ENCODE measurements at regions not wholly inside any gene's neighbourhood (a gene's known extent, or its start where the extent isn't known, plus 50 kb on each side); places are given as distances from the start of the nearest gene placed in this dataset.
A peak's percentile ranks its signal among the peaks of the same experiment; 100 is the strongest.

DNA sequence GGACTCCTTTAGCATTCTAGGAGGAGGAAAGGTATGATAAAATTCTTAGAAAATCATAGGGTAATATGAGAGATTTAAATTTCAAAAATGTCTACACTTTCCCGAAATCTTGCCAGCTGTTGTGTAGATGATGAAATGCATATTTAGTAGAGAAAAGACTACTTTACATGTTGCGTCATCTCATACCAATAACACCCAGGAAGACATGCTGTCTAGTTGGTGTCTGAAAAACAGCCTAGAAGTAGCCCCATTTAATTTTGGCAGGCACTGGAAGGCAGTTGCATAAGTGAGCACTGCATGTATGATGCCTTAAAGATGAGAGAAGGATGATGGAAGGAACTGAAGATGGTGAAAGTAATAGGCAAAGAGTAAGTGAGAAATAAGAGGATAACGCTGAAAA, 310.5 kb upstream of the TPM1 start:
- Histone ChIP-seq H3K27me3 (ENCODE audit: low read depth, low read length) (no peaks in the 10 kb centered on the region), H3K9me3 (ENCODE audit: insufficient read depth, low read length) (no peaks in the 10 kb centered on the region), H2AFZ (ENCODE audit: low read depth, low read length) (no peak overlapping the region), H3K79me2 (ENCODE audit: low read length) (no peaks in the 10 kb centered on the region), H3K36me3 (replicated peaks; ENCODE audit: low read depth, low read length) (no peaks in the 10 kb centered on the region), H4K20me1 (ENCODE audit: insufficient read depth, low read length) (no peaks in the 10 kb centered on the region), H3K4me3 (ENCODE audit: low read length) (no peak overlapping the region), H3K9ac (ENCODE audit: low read length) (no peak overlapping the region), H3K4me2 (ENCODE audit: low read length) (no peak overlapping the region), H3K4me1 (ENCODE audit: low read length) (peaks cover 12% of the 10 kb centered on the region), H3K27ac (ENCODE audit: low read length) (no peak overlapping the region)
- no peak for TF ChIP-seq EZH2phosphoT487 (IDR thresholded peaks at IDR 0.05; ENCODE audit: low read depth)
- TF ChIP-seq, protein P1, sequence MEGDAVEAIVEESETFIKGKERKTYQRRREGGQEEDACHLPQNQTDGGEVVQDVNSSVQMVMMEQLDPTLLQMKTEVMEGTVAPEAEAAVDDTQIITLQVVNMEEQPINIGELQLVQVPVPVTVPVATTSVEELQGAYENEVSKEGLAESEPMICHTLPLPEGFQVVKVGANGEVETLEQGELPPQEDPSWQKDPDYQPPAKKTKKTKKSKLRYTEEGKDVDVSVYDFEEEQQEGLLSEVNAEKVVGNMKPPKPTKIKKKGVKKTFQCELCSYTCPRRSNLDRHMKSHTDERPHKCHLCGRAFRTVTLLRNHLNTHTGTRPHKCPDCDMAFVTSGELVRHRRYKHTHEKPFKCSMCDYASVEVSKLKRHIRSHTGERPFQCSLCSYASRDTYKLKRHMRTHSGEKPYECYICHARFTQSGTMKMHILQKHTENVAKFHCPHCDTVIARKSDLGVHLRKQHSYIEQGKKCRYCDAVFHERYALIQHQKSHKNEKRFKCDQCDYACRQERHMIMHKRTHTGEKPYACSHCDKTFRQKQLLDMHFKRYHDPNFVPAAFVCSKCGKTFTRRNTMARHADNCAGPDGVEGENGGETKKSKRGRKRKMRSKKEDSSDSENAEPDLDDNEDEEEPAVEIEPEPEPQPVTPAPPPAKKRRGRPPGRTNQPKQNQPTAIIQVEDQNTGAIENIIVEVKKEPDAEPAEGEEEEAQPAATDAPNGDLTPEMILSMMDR (IDR thresholded peaks at IDR 0.05; ENCODE audit: low read depth, low read length) = no peak

DNA sequence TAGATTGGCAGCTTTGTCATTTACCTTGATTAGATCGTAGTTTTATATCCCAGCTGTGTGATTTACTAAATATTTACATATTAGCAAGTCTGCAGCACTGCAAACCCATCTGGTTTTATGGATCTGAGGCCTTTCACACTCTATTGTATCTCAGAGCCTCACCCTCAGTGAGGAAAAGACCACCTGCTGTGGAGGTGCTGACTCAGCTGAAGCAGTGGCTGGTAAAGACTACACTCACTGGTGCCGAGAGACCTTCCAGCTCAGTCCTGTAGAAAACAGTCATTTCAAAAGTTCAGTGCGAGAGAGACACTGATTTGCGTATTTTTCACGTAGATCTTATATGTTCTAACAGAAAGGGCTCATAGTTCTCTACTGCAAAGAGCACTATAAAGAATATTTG, 307.8 kb upstream of the TPM1 start:
- Histone ChIP-seq H3K27ac (ENCODE audit: low read length) (no peak overlapping the region), H3K27me3 (ENCODE audit: low read depth, low read length) (no peaks in the 10 kb centered on the region), H2AFZ (ENCODE audit: low read depth, low read length) (no peak overlapping the region), H3K9ac (ENCODE audit: low read length) (no peak overlapping the region), H3K36me3 (replicated peaks; ENCODE audit: low read depth, low read length) (no peaks in the 10 kb centered on the region), H3K4me2 (ENCODE audit: low read length) (peak overlapping the region; percentile 43), H3K4me3 (ENCODE audit: low read length) (no peak overlapping the region), H3K79me2 (ENCODE audit: low read length) (no peaks in the 10 kb centered on the region), H3K9me3 (ENCODE audit: insufficient read depth, low read length) (no peaks in the 10 kb centered on the region), H3K4me1 (ENCODE audit: low read length) (peaks cover 12% of the 10 kb centered on the region), H4K20me1 (ENCODE audit: insufficient read depth, low read length) (no peaks in the 10 kb centered on the region)
- TF ChIP-seq, protein P1 (IDR thresholded peaks at IDR 0.05; ENCODE audit: low read depth, low read length) = no peak
- TF ChIP-seq EZH2phosphoT487 (IDR thresholded peaks at IDR 0.05; ENCODE audit: low read depth) = no peak

DNA sequence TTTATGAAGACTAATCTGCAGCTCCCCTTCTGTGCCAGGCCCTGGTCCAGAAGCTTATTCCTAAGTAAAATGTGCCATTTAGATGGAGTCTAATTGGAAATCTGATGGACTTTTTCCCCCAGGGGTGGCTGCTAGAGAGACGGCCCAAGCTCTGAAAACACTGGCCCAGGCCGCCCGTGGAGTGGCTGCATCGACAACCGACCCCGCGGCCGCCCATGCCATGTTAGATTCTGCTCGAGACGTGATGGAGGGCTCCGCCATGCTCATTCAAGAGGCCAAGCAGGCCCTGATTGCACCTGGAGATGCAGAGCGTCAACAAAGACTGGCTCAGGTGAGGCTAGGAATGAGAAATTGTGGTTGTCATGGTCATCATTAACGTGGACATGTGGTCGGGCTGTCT, 305.8 kb upstream of the TPM1 start:
- H3K9ac ChIP-seq (ENCODE audit: low read length) = no peak overlapping the region

DNA sequence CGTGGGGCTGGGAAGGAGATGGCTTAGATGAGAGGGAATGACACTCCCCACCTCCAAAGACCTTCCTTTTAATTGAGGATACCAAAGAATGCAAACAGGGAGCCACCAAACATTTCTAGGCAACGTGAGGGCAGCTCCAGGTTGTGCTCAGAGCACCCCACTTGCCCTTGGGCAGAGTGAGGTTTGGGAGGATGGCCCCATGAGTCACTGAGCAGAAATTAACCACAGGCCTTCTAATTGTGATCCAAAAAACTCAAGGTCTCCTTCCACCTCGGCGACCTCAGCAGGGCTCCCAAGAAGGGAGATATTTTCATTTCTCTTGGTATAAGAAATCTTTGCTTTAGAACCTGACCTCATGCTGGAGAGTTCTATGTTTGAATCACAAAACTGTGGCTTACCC, 305.0 kb upstream of the TPM1 start:
- no peak overlapping the region for H3K9ac ChIP-seq (ENCODE audit: low read length)
- no peak for TF ChIP-seq EZH2phosphoT487 (IDR thresholded peaks at IDR 0.05; ENCODE audit: low read depth)
- TF ChIP-seq, protein P1 (IDR thresholded peaks at IDR 0.05; ENCODE audit: low read depth, low read length) = no peak
- H2AFZ ChIP-seq (ENCODE audit: low read depth, low read length) = no peak overlapping the region
- no peak overlapping the region for H3K4me2 ChIP-seq (ENCODE audit: low read length)
- H3K79me2 ChIP-seq (ENCODE audit: low read length) = no peaks in the 10 kb centered on the region
- H3K27ac ChIP-seq (ENCODE audit: low read length) = no peak overlapping the region
- peaks cover 15% of the 10 kb centered on the region for H3K4me1 ChIP-seq (ENCODE audit: low read length)
- no peaks in the 10 kb centered on the region for H3K36me3 ChIP-seq (replicated peaks; ENCODE audit: low read depth, low read length)
- no peaks in the 10 kb centered on the region for H3K27me3 ChIP-seq (ENCODE audit: low read depth, low read length)
- no peaks in the 10 kb centered on the region for H3K9me3 ChIP-seq (ENCODE audit: insufficient read depth, low read length)
- no peaks in the 10 kb centered on the region for H4K20me1 ChIP-seq (ENCODE audit: insufficient read depth, low read length)
- H3K4me3 ChIP-seq (ENCODE audit: low read length) = no peak overlapping the region

More for the DNA sequence above, 305.8 kb upstream of the TPM1 start:
- Histone ChIP-seq H3K4me2 (ENCODE audit: low read length) (no peak overlapping the region), H3K9me3 (ENCODE audit: insufficient read depth, low read length) (no peaks in the 10 kb centered on the region), H3K4me1 (ENCODE audit: low read length) (peaks cover 12% of the 10 kb centered on the region), H3K79me2 (ENCODE audit: low read length) (no peaks in the 10 kb centered on the region), H2AFZ (ENCODE audit: low read depth, low read length) (no peak overlapping the region), H3K4me3 (ENCODE audit: low read length) (no peak overlapping the region), H3K36me3 (replicated peaks; ENCODE audit: low read depth, low read length) (no peaks in the 10 kb centered on the region), H3K27me3 (ENCODE audit: low read depth, low read length) (no peaks in the 10 kb centered on the region), H4K20me1 (ENCODE audit: insufficient read depth, low read length) (no peaks in the 10 kb centered on the region), H3K27ac (ENCODE audit: low read length) (no peak overlapping the region)
- TF ChIP-seq EZH2phosphoT487 (IDR thresholded peaks at IDR 0.05; ENCODE audit: low read depth) = no peak
- TF ChIP-seq, protein P1 (IDR thresholded peaks at IDR 0.05; ENCODE audit: low read depth, low read length) = no peak

All from OCI-LY3 (cell line).